ENCODE measurements at regions not wholly inside any gene's neighbourhood (a gene's known extent, or its start where the extent isn't known, plus 50 kb on each side); places are given as distances from the start of the nearest gene placed in this dataset.

DNA sequence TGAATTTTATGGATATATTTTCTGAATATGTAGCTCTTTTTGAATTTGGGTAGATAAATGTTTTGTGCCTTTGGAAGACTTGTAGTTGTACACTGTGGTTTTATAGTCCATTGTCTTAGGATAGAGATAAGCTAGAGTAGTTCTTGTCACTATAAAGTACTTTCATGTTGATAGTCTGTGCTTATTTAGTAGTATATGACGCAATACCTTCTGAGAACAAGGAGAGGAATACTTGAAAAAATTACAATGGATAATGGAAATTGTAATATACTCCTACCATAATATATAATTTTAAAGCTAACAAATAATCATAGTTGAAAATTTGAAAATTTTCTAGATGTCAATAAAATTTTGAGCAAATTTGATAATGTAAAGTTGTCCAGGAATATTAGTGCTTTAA, 664.0 kb downstream of the TLE4 start:
- no peak for DNase-seq (ENCODE audit: low spot score)
- Histone ChIP-seq H3K79me2 (ENCODE audit: low read depth) (no peaks in the 10 kb centered on the region), H3K27ac (no peak overlapping the region), H3K27me3 (no peaks in the 10 kb centered on the region), H3K36me3 (no peaks in the 10 kb centered on the region), H3F3A (ENCODE audit: low read depth) (no peaks in the 10 kb centered on the region), H3K9me3 (ENCODE audit: low read depth) (no peaks in the 10 kb centered on the region), H3K9ac (no peak overlapping the region), H4K20me1 (ENCODE audit: low read depth) (no peaks in the 10 kb centered on the region), H3K4me1 (peaks cover 13% of the 10 kb centered on the region), H3K4me3 (no peak overlapping the region), H2AFZ (replicated peaks) (no peak overlapping the region), H3K4me2 (no peak overlapping the region)
- TF ChIP-seq EZH2 (IDR thresholded peaks at IDR 0.05) (no peak), EZH2phosphoT487 (IDR thresholded peaks at IDR 0.05) (no peak)
- TF ChIP-seq, protein P1, sequence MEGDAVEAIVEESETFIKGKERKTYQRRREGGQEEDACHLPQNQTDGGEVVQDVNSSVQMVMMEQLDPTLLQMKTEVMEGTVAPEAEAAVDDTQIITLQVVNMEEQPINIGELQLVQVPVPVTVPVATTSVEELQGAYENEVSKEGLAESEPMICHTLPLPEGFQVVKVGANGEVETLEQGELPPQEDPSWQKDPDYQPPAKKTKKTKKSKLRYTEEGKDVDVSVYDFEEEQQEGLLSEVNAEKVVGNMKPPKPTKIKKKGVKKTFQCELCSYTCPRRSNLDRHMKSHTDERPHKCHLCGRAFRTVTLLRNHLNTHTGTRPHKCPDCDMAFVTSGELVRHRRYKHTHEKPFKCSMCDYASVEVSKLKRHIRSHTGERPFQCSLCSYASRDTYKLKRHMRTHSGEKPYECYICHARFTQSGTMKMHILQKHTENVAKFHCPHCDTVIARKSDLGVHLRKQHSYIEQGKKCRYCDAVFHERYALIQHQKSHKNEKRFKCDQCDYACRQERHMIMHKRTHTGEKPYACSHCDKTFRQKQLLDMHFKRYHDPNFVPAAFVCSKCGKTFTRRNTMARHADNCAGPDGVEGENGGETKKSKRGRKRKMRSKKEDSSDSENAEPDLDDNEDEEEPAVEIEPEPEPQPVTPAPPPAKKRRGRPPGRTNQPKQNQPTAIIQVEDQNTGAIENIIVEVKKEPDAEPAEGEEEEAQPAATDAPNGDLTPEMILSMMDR (IDR thresholded peaks at IDR 0.05): no peak
- Mint-ChIP-seq H3K4me3 (no peak overlapping the region), H3K36me3 (no peaks in the 10 kb centered on the region), H3K9me3 (no peaks in the 10 kb centered on the region), H3K27ac (no peak overlapping the region), H3K4me1 (peaks cover 19% of the 10 kb centered on the region), H3K27me3 (ENCODE audit: insufficient read depth, low read depth) (no peaks in the 10 kb centered on the region)

DNA sequence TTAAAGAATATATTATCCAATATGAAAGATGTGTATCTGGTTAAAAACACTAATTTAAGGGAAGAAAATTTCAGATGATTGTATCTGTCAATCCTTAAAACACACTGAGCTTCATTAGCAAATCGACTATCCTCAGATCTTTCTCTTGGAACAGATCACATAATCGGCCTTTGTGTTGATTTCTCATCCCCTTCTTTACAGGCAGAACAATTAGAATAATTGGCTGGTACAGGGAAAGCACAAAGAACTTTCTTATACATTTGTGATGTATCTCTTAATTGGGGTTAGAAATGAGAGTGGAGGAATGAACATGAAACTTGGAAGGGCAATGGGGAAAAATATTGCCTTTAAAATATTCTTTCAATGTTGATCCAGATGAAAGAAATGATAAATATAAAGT, 662.1 kb downstream of the TLE4 start:
- Histone ChIP-seq H3K4me1 (peaks cover 13% of the 10 kb centered on the region), H3K36me3 (no peaks in the 10 kb centered on the region), H3K4me3 (no peak overlapping the region), H3K9ac (no peak overlapping the region), H4K20me1 (ENCODE audit: low read depth) (no peaks in the 10 kb centered on the region), H3K27me3 (no peaks in the 10 kb centered on the region), H2AFZ (replicated peaks) (no peak overlapping the region), H3K9me3 (ENCODE audit: low read depth) (no peaks in the 10 kb centered on the region), H3K4me2 (no peak overlapping the region), H3K79me2 (ENCODE audit: low read depth) (no peaks in the 10 kb centered on the region), H3K27ac (no peak overlapping the region), H3F3A (ENCODE audit: low read depth) (no peaks in the 10 kb centered on the region)
- DNase-seq (ENCODE audit: low spot score): no peak
- Mint-ChIP-seq H3K4me1 (peaks cover 19% of the 10 kb centered on the region), H3K36me3 (no peaks in the 10 kb centered on the region), H3K4me3 (no peak overlapping the region), H3K27ac (no peak overlapping the region), H3K9me3 (no peaks in the 10 kb centered on the region), H3K27me3 (ENCODE audit: insufficient read depth, low read depth) (no peaks in the 10 kb centered on the region)
- TF ChIP-seq EZH2phosphoT487 (IDR thresholded peaks at IDR 0.05) (no peak), EZH2 (IDR thresholded peaks at IDR 0.05) (no peak)
- TF ChIP-seq, protein P1 (IDR thresholded peaks at IDR 0.05): no peak

DNA sequence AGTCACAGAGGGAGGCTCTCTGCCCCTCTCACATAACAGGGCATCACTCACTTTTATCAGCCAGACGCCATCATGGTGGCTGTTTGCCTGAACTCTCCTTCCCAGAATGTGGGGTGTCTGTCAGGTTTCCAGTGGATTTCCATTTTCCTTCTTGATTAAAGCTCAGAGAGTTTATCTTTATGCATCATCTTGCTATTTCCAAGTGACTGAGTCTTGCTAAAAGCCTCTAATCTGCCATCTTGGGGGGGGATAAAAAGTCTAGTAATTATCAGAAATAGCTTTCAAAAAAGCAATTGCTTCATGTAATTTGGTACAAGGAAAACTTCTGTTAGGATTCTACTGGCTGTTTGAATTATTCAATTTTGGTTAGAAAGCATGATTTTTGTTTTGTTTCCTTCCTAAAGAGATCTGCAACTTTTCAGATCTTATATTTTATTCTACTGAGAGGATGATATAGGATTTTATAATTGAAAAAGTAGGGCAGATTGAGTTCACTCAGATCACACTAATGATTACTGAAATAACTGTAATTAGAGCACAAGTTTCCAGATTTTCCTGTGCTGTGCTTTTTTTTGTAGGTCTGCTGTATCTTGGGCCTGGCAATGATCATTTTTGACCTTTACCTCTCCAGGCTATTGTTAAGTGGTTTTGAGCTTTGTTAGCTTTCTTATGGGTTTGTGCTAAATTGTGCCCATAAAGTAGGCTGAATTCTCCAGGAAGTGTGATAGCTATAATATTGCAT, 661.5 kb downstream of the TLE4 start:
- H3K9me3 ChIP-seq (ENCODE audit: low read depth): no peaks in the 10 kb centered on the region
- no peaks in the 10 kb centered on the region for H3K36me3 ChIP-seq
- peaks cover 13% of the 10 kb centered on the region for H3K4me1 ChIP-seq
- no peaks in the 10 kb centered on the region for H3F3A ChIP-seq (ENCODE audit: low read depth)
- no peak overlapping the region for H3K9ac ChIP-seq
- Mint-ChIP-seq H3K9me3 (peaks cover 5% of the 10 kb centered on the region), H3K4me1 (peaks cover 19% of the 10 kb centered on the region), H3K36me3 (no peaks in the 10 kb centered on the region), H3K27me3 (ENCODE audit: insufficient read depth, low read depth) (no peaks in the 10 kb centered on the region), H3K4me3 (no peak overlapping the region), H3K27ac (no peak overlapping the region)
- no peak for DNase-seq (ENCODE audit: low spot score)
- no peaks in the 10 kb centered on the region for H3K79me2 ChIP-seq (ENCODE audit: low read depth)
- no peak overlapping the region for H3K27ac ChIP-seq
- TF ChIP-seq, protein P1 (IDR thresholded peaks at IDR 0.05): no peak
- TF ChIP-seq EZH2 (IDR thresholded peaks at IDR 0.05) (no peak), EZH2phosphoT487 (IDR thresholded peaks at IDR 0.05) (no peak)
- H3K27me3 ChIP-seq: no peaks in the 10 kb centered on the region
- H3K4me3 ChIP-seq: no peak overlapping the region
- no peak overlapping the region for H3K4me2 ChIP-seq
- no peaks in the 10 kb centered on the region for H4K20me1 ChIP-seq (ENCODE audit: low read depth)
- no peak overlapping the region for H2AFZ ChIP-seq (replicated peaks)

All from neural progenitor cell (in vitro differentiated cells).